ENCODE measurements at regions not wholly inside any gene's neighbourhood (a gene's known extent, or its start where the extent isn't known, plus 50 kb on each side); places are given as distances from the start of the nearest gene placed in this dataset.

GRCh38 chr14:71394386-71394785, 487.1 kb downstream of the PCNX1 start:
- H4K5ac ChIP-seq (ENCODE audit: insufficient read length, low read depth, low read length) = no peak overlapping the region
- no peak for TF ChIP-seq CTCF (conservative IDR thresholded peaks at IDR 0.05)
- H3K4me3 Mint-ChIP-seq = no peak overlapping the region
- H3K9me3 Mint-ChIP-seq = no peaks in the 10 kb centered on the region
- H3K4me2 ChIP-seq (ENCODE audit: insufficient read depth, insufficient read length, low read length) = no peak overlapping the region
- H4K8ac ChIP-seq (replicated peaks; ENCODE audit: insufficient read length, low read depth, low read length) = no peak overlapping the region
- no peaks in the 10 kb centered on the region for H3K36me3 Mint-ChIP-seq (ENCODE audit: insufficient read depth in 1 of 3, low read depth in 3 of 3)
- H3K79me2 ChIP-seq (ENCODE audit: insufficient read depth, low read length) = peaks cover 8% of the 10 kb centered on the region; the same call in 1 of the 2 replicates
- no peak overlapping the region for H2BK5ac ChIP-seq (ENCODE audit: insufficient read length, low read length)
- H3K23me2 ChIP-seq (ENCODE audit: insufficient read length, low read depth, low read length, poor library complexity, severe bottlenecking) = no peaks in the 10 kb centered on the region
- no peak for DNase-seq
- H3K14ac ChIP-seq (ENCODE audit: insufficient read depth, low read length) = no peak overlapping the region
- H2BK15ac ChIP-seq (ENCODE audit: low read depth, low read length) = no peak overlapping the region
- H3K27me3 ChIP-seq (ENCODE audit: insufficient read depth, low read length) = no peaks in the 10 kb centered on the region
- no peak overlapping the region for H3K9ac ChIP-seq (ENCODE audit: extremely low read depth, insufficient read length, low read length)
- no peak overlapping the region for H3K4ac ChIP-seq (ENCODE audit: low read depth, low read length)
- H3K27ac ChIP-seq (ENCODE audit: insufficient read length, low read depth, low read length) = no peak overlapping the region
- no peak overlapping the region for H3T11ph ChIP-seq (ENCODE audit: low read length)
- H3K56ac ChIP-seq (ENCODE audit: insufficient read length, low read depth, low read length) = no peak overlapping the region
- no peak overlapping the region for H3K23ac ChIP-seq (ENCODE audit: insufficient read length, low read depth, low read length)
- no CpG with 5 or more reads among the region's 2 CpGs for whole genome bisulfite sequencing (ENCODE audit: extremely low coverage, insufficient read length, low lambda C conversion rate)
- no peak overlapping the region for H2BK12ac ChIP-seq (ENCODE audit: insufficient read length, low read depth, low read length)
- peaks cover 3 to 17% of the 10 kb centered on the region in 2 experiments for H3K4me1 Mint-ChIP-seq
- H3K4me1 ChIP-seq (ENCODE audit: insufficient read depth, low read length) = no peaks in the 10 kb centered on the region
- no peak overlapping the region for H3K18ac ChIP-seq (ENCODE audit: insufficient read length, low read depth, low read length)
- H2BK20ac ChIP-seq (ENCODE audit: low read depth, low read length, poor library complexity, severe bottlenecking) = no peak overlapping the region
- no peak overlapping the region for H2AK5ac ChIP-seq (ENCODE audit: insufficient read length, low read length)
- peaks cover 8% of the 10 kb centered on the region for H3K79me1 ChIP-seq (ENCODE audit: insufficient read depth, low read depth, low read length, poor library complexity, severe bottlenecking)
- no peaks in the 10 kb centered on the region for H3K9me3 ChIP-seq (ENCODE audit: control insufficient read depth, low read depth, low read length)
- peaks cover 3% of the 10 kb centered on the region for H4K20me1 ChIP-seq (ENCODE audit: control insufficient read depth, insufficient read depth, insufficient read length)
- no peak overlapping the region for H3K27ac Mint-ChIP-seq
- no peak overlapping the region for H2AFZ ChIP-seq (ENCODE audit: low read length)
- H3K27me3 Mint-ChIP-seq (ENCODE audit: low read depth) = no peaks in the 10 kb centered on the region
- H4K91ac ChIP-seq (ENCODE audit: insufficient read length, low read depth, low read length) = no peak overlapping the region
- H2BK120ac ChIP-seq (ENCODE audit: low read depth, low read length, poor library complexity, severe bottlenecking) = no peak overlapping the region
